ENCODE measurements at regions not wholly inside any gene's neighbourhood (a gene's known extent, or its start where the extent isn't known, plus 50 kb on each side); places are given as distances from the start of the nearest gene placed in this dataset.

DNA sequence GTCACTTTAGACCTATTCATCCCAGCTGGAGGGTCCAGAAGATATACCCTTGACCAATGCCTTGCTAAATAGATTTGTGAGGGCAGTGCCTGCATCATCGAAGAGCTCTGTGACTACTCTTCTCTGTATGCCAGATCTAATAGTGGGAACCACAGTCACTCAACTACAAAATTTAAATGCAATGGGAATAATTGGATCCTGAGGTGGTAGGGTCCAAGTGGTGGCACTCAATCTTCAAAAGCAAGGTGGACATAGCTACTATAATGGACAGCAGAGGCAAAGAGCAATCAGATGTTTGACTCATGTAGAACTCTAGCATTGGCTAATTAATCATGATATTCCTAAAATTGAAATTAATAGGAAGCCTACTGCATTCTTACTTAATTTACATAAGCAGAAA lies 554.3 kb upstream of the GRM3 start:
- TF ChIP-seq CTCF (IDR thresholded peaks at IDR 0.05), result no peak
- no peak for TF ChIP-seq POLR2A (IDR thresholded peaks at IDR 0.05)
- no peak for TF ChIP-seq POLR2AphosphoS5 (IDR thresholded peaks at IDR 0.05)
